ENCODE measurements at regions not wholly inside any gene's neighbourhood (a gene's known extent, or its start where the extent isn't known, plus 50 kb on each side); places are given as distances from the start of the nearest gene placed in this dataset.

DNA sequence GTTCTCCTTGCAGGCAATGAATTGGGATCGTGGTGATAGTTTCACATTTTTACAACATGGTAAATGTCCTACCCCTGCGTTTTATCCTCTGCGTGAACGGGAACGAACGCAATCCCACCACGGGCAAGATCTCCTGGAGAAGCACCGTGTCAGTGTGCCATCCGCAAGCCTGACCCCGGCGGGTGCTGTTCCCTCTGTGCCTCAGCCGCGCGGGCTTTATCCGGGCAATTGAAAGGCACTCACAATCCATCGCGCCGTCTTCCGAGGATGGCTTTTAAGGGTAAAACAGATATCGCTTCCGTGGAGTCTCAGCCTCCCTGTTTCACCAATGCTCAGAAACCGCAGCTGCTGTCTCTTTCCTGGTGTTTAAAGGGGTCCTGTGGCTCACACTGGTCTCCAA, 1387.5 kb downstream of the BRD1 start:
- Mint-ChIP-seq H3K4me1 (no peaks in the 10 kb centered on the region), H3K27ac (ENCODE audit: unreplicated experiment) (no peak overlapping the region), H3K9me3 (no peaks in the 10 kb centered on the region), H3K36me3 (ENCODE audit: low read depth) (no peaks in the 10 kb centered on the region), H3K27me3 (ENCODE audit: low read depth) (no peaks in the 10 kb centered on the region), H3K4me3 (no peak overlapping the region)
- no peak for TF ChIP-seq CTCF (conservative IDR thresholded peaks at IDR 0.05)
- no peak for DNase-seq (ENCODE audit: low read depth, low spot score)

DNA sequence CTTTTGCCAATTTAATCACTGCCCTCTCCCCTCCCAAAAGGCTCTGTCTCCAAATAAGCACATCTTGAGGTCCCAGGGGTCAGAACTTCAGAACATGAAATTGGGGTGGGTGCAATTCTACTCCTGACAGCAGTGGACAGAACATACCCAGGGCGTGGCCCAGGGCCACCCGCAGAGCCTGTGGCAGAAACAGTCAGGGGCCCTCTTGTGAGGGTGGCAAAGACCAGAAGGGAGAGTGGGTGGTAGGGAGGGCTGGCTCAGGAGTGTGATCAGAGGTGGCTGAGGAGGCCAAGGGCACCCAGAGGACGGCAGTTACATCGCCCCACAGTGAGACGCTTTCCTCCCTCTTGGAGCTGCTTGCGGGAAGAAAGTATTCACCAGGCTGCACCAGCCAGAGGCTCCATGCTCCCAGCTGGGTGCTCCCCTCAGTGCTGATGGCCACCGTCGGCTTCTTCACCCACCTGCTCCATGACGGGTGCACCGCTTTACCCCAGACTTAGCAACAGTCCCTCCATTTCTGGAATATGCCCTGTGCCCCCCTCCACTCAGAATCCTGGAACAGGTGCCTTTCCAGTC, 1388.0 kb downstream of the BRD1 start:
- Mint-ChIP-seq H3K27me3 (ENCODE audit: low read depth) (no peaks in the 10 kb centered on the region), H3K4me3 (no peak overlapping the region), H3K36me3 (ENCODE audit: low read depth) (no peaks in the 10 kb centered on the region), H3K4me1 (no peaks in the 10 kb centered on the region), H3K9me3 (no peaks in the 10 kb centered on the region), H3K27ac (ENCODE audit: unreplicated experiment) (no peak overlapping the region)
- TF ChIP-seq CTCF (conservative IDR thresholded peaks at IDR 0.05), result no peak
- DNase-seq (ENCODE audit: low read depth, low spot score), result no peak

DNA sequence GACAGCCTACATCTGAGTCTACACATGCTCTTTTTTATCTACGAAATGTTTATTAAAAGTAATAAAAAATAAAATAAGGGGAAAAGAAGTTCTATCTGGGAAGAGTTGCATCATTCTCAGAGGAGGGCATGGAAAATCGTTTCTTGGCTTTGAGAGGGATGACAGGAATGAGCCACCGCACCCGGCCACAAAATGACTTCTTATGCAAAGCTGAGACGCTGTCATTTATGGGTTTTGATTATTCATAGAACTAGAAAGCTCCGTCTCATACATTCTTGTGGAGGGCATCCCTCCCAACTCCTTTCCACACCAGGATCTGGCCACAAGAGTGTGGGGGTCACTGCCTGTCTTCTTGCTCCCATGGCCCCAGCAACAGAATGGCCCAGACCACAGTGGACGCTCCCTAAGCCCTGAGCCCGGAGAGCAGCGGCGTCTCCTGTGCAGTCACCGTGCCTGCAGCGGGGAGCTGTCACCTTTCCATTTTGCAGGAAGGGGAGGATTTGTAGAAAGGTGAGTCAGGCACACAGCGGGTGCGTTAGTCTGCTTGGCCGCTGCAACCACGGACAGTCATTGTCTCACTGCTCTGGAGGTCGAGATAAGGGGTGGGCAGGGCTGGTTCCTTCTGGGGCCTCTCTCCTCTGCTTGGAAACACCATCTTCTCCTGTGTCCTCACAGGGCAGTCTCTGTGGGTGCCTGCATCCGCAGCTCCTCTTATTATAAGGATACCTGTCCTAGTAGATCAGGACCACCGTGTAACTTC, 1388.7 kb downstream of the BRD1 start:
- no peak overlapping the region for H3K4me3 Mint-ChIP-seq
- no peak overlapping the region for H3K27ac Mint-ChIP-seq (ENCODE audit: unreplicated experiment)
- H3K9me3 Mint-ChIP-seq, result no peaks in the 10 kb centered on the region
- DNase-seq (ENCODE audit: low read depth, low spot score), result no peak
- H3K36me3 Mint-ChIP-seq (ENCODE audit: low read depth), result no peaks in the 10 kb centered on the region
- H3K27me3 Mint-ChIP-seq (ENCODE audit: low read depth), result no peaks in the 10 kb centered on the region
- H3K4me1 Mint-ChIP-seq, result no peaks in the 10 kb centered on the region
- TF ChIP-seq CTCF (conservative IDR thresholded peaks at IDR 0.05), result no peak

GRCh38 chr22:48438096-48438495, 1389.6 kb downstream of the BRD1 start:
- Mint-ChIP-seq H3K27ac (ENCODE audit: unreplicated experiment) (no peak overlapping the region), H3K36me3 (ENCODE audit: low read depth) (no peaks in the 10 kb centered on the region), H3K4me1 (no peaks in the 10 kb centered on the region), H3K4me3 (no peak overlapping the region), H3K27me3 (ENCODE audit: low read depth) (no peaks in the 10 kb centered on the region), H3K9me3 (no peaks in the 10 kb centered on the region)
- no peak for TF ChIP-seq CTCF (conservative IDR thresholded peaks at IDR 0.05)
- no peak for DNase-seq (ENCODE audit: low read depth, low spot score)

DNA sequence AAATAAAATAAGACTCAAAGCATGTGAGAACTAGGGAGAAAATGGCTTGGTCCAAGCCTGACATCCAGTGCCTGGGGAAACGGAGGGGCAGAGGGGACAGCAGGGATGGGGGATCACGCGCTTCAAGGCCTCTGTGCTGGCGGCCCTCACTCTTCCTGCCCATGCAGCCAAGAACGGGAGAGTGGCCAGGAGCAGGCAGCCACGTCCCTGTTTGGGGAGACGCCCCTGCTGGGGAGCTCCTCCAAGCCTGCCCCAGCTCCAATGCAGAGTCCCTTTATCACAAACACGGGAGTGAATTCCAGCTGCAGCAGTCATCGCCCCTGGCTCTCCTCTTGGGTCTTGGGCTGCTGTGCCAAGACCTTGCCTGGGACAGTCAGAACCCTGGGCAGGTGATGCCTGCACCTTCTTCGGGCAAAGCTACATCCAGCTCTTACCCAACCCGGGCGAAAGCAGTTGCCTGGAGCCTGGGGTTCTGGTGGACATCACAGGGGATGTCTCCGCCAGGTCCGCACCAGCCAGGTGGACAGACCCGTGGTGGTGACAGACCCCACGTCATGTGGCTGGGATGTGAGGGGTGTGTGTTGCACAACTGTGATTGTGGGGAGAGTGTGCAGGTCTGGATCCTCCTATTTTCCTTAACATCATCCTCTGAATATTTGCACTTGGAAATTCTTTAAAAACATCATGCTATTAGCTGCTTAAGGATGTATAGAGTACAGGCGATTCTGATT, 1391.3 kb downstream of the BRD1 start:
- Mint-ChIP-seq H3K27ac (ENCODE audit: unreplicated experiment) (no peak overlapping the region), H3K4me1 (no peaks in the 10 kb centered on the region), H3K4me3 (no peak overlapping the region), H3K36me3 (ENCODE audit: low read depth) (no peaks in the 10 kb centered on the region), H3K27me3 (ENCODE audit: low read depth) (no peaks in the 10 kb centered on the region), H3K9me3 (no peaks in the 10 kb centered on the region)
- no peak for TF ChIP-seq CTCF (conservative IDR thresholded peaks at IDR 0.05)
- DNase-seq (ENCODE audit: low read depth, low spot score), result no peak

All from neural crest cell (in vitro differentiated cells).